ENCODE measurements at regions not wholly inside any gene's neighbourhood (a gene's known extent, or its start where the extent isn't known, plus 50 kb on each side); places are given as distances from the start of the nearest gene placed in this dataset.

DNA sequence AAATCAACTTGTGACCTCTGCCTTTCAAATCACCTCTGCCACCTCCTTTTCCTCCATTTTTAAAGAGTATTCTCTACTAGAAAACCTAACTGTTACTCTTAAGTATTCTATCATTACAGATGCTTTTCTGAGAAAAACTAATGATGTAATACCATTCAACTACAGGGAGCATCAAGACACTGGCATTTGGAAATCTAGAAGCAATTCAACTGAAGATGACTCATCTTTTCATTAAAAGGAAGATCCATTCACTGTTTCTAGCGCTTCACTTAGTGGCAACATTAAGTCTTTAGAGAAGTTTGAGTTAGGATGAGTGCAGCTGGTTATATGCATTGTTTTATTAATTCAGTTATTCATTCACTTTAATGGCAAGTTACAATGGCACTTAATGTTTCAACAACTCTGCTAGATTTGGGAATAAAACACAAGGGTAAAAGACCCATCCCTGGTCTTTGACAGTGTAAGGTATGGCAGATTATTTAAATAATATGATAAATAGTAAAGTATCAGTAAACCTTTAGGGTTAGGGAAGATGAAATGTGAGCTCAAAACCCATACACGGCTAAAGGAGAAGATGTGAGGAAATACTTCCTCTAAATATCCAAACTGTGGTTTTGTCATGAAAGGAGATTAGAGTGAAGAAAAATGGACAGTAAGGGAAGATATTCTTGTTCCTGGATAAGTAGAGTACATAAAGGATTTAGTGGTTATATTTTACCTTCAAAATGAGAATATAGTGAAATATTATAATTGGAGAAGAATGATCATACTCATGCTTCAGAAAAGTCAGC, 61.7 kb downstream of the KCNJ2 start:
- no peak for DNase-seq

DNA sequence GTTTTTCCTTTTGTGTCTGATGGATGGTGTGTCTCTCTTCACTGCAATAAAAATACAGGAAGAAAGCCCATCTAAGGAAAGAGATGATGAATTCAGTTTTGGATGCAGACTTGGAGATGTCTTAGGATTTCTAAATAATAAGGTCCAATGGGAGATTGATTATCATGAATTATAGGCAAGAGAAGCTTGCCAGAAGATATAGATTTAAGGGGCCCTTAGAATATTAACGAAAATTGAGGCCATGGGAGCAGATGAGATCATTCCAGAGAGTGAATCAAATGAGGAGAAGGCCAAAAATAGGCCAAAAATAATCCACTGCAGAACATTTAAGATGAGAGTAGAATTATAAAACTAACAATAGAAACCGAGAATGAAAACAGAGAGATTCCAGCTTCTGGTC, 63.1 kb downstream of the KCNJ2 start:
- DNase-seq = no peak

DNA sequence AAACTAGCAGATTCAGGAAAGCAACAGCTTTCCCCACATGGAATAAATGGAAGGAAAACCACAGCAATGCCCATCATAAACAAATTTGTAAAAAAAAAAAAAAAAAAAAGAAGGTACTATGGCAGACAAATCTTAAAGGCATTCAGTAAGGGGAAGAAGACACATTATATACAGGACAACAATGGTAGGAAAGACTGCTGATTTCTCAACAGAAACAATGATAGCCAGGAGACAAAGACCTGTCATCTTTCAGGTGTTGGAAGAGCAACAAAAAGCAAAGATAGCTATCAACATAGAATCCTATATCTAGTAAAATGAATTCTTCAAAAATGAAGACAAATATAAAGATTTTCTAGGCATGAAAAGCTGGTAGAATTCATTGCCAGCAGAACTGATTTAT, 65.9 kb downstream of the KCNJ2 start:
- DNase-seq = no peak

DNA sequence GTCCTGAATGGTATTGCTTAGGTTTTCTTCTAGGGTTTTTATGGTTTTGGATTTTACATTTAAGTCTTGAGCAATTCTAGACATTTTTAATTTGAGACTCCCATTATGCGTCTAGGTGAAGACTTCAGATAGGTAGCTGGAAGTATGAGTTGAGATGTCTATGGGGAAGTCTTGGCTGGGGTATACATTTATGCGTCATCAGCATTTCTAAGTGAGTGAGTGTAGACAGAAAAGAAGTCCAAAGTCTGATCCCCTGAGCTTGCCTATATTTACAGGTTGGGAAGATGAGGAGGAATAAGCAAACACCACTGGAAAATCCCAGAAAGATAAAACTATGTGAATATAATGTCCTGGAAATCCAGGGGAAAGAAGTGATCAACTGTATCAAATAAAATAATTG, 68.9 kb downstream of the KCNJ2 start:
- no peak for DNase-seq

DNA sequence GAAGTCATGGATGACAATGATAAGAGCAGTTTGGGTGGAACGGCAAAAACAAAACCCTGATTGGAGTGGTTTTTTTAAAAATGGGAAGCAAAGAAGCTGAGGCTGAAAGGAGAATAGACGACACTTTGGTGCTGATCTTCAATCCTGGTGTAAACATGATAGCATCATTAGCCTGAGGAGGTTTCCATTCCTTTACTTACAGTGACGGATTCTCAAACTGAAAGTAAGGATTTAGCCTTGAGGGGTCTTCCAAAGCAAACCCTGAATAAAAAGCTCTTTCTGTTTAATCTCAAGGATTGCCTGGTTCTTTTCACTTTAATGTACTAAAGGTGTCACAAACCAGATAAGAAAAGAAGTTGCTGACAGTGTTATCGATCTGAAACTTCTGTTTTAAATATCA, 69.3 kb downstream of the KCNJ2 start:
- no peak for DNase-seq

DNA sequence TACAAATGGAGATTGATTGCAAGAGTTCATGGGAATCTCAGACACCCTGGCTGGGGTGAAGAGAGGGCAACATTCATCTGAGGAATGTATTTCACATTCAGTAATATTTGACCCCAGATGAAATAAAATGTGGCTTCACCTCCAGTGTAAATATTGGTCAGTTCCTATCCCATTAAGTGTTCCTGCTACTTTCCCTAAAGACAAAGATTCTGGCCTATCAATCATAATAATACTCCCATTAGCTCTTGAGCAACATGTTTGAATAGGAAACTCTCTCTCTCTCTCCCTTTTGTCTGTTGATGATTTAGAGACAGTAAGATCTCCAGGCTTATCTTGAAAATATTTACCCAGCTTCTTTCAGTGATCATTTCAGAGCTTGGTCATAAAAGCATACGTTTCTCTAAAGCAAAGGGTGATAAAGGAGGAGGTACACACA, 70.1 kb downstream of the KCNJ2 start:
- DNase-seq = no peak

DNA sequence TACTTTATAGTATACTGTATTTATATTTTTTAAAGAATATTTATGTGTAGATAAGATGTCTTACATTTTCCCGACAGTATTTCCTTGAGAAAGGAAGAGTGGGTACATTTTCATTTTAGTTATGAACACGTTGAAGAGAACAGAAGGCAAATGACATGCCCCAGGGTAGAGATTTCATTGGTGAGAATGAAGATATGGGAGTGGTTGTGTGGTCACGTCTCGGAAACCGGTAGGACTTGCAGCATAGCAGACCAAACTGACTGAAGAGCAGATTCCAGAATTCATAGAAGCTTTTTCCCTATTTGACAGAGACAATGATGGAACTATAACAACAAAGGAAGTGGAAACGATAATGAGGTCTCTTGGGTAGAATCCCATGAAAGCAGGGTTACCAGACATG, 71.7 kb downstream of the KCNJ2 start:
- DNase-seq = no peak

DNA sequence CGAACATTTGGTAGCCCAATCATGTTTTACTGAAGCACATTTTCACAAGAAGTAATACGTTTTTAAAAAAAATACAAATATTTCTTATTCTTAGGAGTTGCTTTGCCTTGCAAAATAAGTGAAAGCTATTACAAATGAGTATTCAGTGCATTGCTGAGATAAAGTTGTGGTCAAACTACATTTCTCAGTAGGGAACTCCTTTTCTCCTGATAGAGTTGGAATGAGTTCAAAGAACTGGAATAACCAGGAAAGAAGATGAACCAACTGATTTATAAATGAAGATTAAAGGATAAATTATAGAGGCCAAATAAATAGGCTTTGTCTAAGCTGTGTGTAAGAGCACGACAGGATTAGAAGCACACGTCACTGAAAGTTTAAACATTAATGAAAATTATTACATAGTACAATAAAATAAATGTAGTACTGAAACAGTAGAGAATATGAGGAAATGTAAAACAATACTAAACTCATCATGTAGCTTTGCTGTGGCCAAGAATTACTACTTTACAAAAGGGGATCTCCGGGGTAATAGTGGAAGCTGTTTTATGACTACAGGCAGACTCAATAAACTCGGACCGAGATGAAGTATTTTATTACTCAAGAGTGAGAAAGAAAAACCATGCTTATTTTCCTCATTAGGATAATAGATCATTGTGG, 73.6 kb downstream of the KCNJ2 start:
- DNase-seq = no peak

DNA sequence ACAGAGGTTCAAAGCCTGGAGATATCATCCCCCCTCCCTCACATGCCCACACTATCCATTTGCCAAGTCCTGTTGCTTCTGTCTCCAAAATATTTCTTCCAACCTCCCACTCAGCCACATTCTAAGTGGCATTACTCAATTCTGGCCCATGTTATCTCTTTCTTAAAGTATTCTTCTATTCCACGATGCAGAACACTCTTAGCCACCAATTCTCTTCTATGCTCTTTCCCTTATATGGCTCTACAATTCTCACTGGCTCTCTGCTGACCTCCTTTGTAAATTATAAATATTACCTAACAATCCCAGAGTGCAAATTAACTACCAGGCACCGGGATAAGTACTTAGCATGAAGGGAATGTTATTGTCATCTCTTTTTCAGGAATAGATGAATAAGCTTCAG, 82.4 kb downstream of the KCNJ2 start:
- no peak for DNase-seq

DNA sequence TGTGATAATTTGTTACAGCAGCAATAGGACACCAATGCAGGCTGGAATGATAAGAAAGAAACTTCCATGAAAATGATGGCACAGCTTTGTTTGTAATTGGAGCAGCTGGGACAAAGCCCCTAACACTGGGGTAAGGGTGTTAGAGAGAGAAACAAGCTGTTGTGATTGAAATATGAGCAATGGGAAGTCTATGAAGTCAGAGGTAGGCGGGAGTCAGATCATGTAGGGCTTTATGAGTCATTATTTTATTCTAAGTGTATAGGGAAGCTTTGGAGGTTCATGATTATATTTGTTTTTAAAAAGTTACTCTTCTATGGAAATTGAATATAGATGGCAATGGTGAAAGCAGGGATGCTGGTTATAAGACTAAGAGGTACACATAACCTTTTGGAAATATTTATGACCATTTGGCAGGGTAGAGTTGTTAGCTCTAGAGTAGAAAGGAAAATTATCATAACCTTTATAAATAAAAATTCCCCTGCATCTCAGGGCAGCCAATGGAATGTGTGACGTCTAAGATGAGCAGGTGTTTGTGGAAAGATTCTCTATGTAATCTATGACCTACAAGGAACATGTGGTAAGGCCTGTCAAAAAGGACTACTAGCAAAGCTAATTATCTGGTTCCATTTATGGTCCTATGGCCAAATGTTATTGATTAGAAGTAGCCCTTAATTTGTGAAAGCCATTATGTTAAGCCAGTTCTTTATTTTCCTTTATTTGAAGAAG, 85.6 kb downstream of the KCNJ2 start:
- DNase-seq = no peak

DNA sequence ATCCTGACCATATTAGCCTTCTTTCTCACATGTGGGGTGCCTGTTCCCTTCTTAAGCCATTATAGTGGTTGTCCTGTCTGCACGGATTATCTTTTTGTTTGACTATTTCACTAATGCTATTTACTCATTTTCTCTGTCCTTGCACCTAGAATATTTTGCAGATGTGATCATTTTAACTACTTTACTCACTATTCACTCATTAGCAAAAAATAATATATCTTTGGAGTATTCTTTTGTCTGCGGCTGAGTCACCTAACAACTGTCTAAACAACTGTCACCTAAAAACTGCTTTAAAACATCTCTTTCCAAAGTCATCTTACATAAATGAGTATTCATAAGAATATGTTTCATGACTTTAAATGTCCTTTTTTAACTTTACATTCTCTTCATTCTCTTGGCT, 87.4 kb downstream of the KCNJ2 start:
- no peak for DNase-seq

DNA sequence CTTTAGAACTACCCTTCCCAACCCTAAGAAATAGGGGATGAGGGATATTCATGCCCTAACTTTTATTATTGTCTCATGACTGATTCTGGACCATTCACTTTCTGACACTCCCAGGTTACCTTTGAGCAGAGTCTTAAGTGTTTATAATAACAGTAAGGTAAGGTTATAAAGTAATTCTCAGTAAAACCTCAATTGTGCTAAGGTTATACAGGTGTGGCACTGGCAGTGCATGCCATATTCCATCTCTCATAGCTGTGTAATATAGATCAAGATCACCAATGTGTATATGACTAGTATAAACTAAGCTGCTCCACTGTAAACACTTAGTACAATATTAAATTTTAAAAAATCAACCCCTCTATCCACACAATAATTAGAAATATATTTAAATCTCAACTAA, 89.1 kb downstream of the KCNJ2 start:
- no peak for DNase-seq

DNA sequence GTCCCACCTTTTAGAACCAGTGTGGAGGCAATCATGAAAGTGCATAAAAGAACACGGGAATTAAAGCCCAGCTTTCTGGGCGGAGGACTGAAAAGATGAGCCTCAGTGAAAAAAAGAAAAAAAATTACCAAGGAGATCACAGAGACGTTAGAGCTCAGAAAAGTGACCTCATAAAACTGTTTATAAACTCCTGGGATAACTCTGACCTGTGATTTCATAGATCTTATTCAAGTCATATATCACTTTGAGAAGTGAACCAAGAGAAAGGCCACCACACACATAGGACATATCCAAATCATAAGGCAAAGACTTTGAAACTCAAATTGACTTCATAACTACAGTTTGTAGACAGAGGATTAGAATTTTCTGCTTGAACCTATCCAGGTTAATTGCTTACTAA, 90.1 kb downstream of the KCNJ2 start:
- DNase-seq = no peak

DNA sequence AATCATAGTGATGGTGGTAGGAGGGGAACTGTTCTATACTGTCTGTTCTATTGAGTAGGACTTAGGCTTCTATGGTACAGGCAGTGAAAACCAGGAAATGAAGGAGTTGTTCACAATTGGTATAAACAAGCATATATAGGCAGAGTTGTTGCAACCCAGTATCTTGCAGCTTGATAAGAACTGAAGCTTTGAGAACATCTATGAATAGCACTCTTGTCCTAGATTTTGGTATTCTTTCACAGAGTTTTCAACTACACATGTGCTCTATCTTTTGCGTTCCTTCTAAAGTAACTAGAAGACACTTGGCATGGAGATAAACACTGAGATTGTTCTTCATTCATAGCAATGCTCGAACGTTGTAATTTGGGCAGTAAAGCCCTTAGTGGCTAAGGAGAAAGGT, 91.8 kb downstream of the KCNJ2 start:
- DNase-seq = no peak

DNA sequence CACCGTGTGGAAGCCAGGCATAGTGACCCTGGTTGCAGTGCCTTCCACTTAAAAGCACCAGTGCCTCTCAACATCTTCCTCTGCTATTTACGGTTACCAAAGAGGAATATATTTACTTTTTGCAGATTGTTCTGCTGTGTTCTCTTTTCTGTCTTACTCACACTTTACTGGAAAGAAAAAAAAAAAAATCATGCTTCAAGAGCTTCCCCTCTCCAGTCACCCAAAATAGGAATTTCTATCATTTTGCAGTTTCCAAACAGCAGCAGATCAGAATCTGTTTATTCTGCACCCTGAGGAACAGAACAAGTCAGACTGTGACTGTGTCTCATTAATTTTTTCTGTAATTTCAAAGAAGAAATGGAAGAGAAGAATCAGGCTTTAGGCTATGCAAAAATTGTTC, 96.1 kb downstream of the KCNJ2 start:
- no peak for DNase-seq

DNA sequence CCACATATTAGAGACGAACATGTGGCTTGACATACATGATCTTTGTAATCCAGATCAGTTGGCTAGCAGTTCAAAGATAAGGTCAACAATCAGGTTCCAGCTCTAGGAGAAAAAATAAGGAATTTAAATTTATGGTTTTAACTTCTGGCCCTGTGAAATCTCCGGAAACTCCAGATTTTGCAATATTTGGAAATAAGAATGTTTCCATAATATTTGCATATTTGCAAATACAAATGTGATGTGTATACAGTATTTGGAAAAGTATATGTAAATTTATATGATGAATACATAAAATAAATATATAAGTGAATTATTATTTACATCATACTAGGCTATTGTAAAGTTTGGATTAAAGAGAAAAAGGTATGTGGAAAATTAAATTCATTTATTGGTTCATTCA, 97.1 kb downstream of the KCNJ2 start:
- DNase-seq = no peak

DNA sequence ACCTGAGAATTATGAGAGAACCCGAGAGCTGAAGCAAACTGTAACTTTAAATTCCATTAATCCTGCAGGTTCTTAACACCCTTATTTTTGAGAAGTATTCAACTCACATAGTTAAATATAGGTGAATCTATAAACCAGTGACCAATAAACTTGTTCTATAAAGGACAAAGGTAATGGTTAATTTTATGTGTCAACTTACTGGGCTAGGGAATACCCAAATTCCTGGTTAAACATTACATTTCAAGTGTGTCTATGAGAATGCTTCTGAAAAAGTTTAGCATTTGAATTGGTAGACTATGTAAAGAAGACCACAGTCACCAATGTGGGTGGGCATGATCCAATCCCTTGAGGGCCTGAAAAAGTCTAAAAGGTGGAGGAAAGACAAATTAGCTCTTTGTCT, 99.1 kb downstream of the KCNJ2 start:
- DNase-seq = no peak

DNA sequence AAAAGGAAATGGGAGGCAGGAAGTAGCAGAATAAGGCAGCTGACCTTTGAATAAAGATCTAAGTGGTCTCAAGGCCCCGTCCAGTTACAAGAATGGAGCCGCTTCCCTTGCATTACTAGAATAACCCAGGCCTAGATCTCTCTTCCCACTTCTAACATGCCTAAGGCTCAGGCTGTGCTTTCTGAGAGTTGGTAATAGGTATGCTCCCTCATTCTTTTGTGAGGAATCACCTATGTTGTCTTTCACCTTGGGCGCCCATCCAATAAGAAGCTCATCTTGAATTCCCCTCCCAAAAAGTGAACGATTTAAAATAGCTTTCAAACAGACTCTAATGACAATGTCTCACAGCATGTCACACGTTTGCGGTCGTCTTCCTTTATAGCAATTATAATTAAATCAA, 101.2 kb downstream of the KCNJ2 start:
- no peak for DNase-seq

DNA sequence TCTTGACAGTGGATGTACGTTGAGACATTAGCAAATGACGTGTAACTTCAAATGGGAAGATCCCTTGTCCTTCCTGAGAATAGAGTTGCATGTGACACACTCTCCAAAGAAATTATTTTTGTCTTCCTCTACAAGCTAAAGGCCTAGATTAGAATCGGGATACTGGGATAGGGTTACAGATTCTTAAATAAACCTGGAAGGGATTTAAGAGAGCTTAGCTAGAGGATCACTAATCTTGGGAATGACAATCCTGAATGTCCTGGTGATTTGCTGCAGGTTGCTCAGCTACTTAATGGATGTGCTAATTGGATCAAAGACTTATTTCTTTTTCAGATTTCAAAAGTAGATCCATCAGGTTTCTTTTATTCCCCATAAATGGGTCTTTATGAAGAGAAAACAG, 101.9 kb downstream of the KCNJ2 start:
- no peak for DNase-seq

DNA sequence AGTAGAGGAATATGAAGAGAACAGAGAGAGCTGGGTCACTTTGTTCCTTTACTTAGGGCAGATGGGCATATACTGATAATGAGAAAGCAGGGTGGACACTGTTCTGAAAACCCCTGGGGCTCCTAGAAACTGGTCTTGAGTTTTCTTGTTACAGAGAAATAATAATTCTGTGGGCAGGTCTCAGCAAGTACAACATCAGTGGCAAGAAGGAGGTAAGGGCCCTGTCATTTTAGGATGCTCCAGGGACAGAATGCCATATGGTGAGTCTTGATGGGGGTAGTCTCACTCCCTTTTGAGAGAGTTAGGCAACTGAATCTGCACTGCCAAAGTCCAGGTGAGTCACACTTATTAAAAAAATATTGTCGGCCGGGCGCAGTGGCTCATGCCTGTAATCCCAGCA, 102.3 kb downstream of the KCNJ2 start:
- DNase-seq = no peak

DNA sequence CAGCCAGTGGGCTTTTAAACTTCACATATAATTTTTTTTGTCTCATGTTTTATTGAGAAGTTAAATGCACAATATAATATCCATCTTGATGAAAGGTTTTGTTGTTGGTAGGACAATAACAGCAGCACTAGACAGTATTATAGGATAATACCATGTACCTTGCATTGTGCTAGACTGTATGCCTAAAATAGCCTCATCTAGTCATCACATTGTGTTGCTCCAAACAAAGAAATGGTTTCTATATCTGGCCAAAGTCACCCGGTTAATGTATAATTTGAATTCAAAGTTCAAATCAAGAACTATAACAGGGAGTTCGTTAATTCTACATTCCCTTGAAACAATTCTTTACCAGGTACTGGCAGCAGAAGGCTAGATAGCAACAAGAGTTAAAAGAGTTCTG, 104.9 kb downstream of the KCNJ2 start:
- no peak for DNase-seq

DNA sequence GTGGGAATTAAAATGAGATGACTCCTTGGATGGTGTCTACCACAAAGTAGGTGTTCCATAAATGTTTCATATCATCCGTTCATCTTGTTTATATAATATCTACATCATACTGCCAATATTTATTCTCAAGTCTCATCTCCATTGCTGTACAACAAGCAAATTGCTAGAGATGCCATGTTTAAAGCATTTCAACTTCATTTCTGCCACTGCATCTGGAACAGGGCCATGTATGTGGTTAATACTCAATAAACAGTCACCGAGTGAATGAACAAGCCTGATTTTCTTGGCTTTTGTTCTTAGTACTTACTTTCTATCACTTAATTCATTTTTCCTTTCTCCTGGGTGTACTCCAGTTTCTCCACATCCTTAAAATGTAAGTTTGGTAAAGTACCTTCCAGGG, 107.6 kb downstream of the KCNJ2 start:
- no peak for DNase-seq

DNA sequence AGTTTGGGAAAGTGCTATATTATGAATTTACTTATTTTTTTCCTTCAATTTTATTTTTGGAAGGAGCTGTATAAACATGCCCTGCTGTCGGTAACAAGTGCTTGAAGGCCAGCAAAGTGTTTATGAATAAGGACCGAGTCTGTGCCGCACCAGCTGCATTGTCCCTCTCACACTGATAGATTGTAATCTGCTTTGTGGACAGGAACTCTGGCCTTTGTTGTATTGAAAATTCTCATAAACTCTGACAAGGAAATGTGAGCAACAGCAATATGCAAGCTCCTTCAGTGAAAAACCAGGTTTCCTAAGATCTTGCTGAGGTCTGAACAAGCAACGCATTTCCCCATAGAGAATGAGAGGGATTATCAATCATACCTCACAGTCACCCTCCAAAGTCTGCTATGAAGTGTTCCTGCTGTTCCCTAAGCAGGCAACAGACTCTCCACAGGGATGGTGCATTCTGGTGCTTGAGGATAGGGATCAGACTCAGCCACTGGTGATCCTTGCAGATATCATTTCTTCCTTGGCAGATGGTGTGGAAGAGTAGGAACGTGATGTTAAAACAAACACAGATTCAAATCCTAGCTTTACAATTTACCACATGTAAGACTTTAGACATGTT, 109.6 kb downstream of the KCNJ2 start:
- DNase-seq = no peak
